ENCODE measurements at regions not wholly inside any gene's neighbourhood (a gene's known extent, or its start where the extent isn't known, plus 50 kb on each side); places are given as distances from the start of the nearest gene placed in this dataset.

GRCh38 chr10:88077977-88078376 is 214.6 kb downstream of the PTEN start:
- TF ChIP-seq CTCF (IDR thresholded peaks at IDR 0.05) = no peak
- TF ChIP-seq EP300 (IDR thresholded peaks at IDR 0.05) = no peak
- TF ChIP-seq POLR2A (IDR thresholded peaks at IDR 0.05) = no peak
- TF ChIP-seq POLR2AphosphoS5 (IDR thresholded peaks at IDR 0.05) = no peak
